ENCODE measurements at regions not wholly inside any gene's neighbourhood (a gene's known extent, or its start where the extent isn't known, plus 50 kb on each side); places are given as distances from the start of the nearest gene placed in this dataset.
"Not testable (repeated sequence)": the region's sequence is repeated elsewhere in the genome, so short reads cannot be mapped to it uniquely, and the experiment has no call there.

DNA sequence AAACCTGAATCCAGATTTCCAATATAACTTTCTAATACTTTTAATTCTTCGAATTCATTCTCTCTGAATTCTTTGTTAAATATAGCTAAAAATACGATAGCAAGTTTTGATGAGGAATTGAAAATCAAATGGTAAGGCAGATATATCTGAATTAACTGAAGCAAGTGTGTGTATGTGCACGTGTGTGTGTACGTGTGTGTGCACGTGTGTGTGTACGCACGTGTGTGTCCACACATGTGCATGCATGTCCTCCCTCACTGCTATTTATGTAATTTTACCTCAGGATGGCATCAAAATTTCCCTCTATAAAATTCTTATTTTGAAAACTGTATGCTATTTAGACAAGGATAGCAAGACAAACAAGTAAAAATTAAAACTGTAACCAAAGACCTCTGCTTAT, 961.3 kb upstream of the CNTN5 start:
- no peak for DNase-seq (ENCODE audit: low read depth)
- TF ChIP-seq, protein P1, sequence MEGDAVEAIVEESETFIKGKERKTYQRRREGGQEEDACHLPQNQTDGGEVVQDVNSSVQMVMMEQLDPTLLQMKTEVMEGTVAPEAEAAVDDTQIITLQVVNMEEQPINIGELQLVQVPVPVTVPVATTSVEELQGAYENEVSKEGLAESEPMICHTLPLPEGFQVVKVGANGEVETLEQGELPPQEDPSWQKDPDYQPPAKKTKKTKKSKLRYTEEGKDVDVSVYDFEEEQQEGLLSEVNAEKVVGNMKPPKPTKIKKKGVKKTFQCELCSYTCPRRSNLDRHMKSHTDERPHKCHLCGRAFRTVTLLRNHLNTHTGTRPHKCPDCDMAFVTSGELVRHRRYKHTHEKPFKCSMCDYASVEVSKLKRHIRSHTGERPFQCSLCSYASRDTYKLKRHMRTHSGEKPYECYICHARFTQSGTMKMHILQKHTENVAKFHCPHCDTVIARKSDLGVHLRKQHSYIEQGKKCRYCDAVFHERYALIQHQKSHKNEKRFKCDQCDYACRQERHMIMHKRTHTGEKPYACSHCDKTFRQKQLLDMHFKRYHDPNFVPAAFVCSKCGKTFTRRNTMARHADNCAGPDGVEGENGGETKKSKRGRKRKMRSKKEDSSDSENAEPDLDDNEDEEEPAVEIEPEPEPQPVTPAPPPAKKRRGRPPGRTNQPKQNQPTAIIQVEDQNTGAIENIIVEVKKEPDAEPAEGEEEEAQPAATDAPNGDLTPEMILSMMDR (IDR thresholded peaks at IDR 0.05; ENCODE audit: control insufficient read depth, insufficient read depth, low read depth, low read length, missing control alignments): no peak
- H3K4me3 ChIP-seq (ENCODE audit: control insufficient read depth, low read depth, low read length): no peak overlapping the region

DNA sequence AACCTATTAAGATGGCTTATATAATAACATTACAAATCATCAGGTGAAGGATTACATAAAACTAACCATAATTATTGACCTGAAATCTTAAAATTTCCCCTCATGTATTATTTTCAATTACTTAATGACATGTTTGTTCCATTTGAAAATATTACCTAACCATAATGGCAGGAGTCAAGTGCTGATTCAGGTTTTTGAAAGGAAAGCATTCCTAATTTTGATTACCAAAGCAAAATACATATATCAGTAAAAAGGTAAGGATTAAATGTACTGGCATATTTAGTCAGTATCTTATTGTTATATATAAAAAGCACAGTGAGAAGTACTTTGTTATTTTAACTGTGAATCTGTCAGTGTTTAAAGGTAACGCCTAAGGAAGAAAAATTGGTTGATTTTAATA, 960.0 kb upstream of the CNTN5 start:
- TF ChIP-seq, protein P1 (IDR thresholded peaks at IDR 0.05; ENCODE audit: control insufficient read depth, insufficient read depth, low read depth, low read length, missing control alignments): no peak
- DNase-seq (ENCODE audit: low read depth): no peak
- no peak overlapping the region for H3K4me3 ChIP-seq (ENCODE audit: control insufficient read depth, low read depth, low read length)

DNA sequence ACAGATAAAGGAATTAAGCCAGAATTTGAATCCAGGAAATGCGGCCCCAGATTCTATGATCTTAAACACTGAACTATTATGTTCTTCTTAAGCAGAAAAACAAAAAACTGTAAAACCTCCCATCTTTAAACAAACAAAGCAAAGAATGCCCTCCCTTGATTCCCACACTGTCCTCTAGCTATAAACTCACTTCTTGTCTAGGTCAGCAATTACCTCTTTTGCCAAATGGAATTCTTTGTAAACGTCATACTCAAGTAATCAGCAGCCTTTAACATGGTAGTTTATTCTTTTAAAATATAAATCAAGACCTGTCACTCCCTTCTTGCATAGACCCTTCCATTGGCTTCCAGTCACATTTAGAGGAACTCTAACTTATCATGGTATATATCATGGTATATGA, 958.9 kb upstream of the CNTN5 start:
- no peak overlapping the region for H3K4me3 ChIP-seq (ENCODE audit: control insufficient read depth, low read depth, low read length)
- DNase-seq (ENCODE audit: low read depth): no peak
- TF ChIP-seq, protein P1 (IDR thresholded peaks at IDR 0.05; ENCODE audit: control insufficient read depth, insufficient read depth, low read depth, low read length, missing control alignments): no peak

DNA sequence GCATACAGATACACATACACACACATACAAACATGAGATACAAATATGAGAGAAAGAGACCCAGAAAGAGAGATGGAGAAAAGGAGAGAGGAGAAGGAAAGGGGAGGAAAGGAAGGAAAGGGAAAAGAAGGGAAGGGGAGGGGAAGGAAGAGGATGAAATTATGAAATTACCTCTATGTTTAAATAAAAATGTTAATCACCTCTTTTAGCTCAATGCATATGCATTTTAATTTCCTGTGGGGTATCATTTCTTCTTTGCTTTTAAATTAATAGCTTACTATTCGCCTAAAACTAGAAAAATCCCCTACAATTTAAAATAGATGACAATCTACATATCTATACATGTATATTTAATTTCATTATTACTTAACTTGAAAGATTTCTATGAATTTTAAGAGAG, 958.0 kb upstream of the CNTN5 start:
- H3K4me3 ChIP-seq (ENCODE audit: control insufficient read depth, low read depth, low read length): no peak overlapping the region
- TF ChIP-seq, protein P1 (IDR thresholded peaks at IDR 0.05; ENCODE audit: control insufficient read depth, insufficient read depth, low read depth, low read length, missing control alignments): no peak
- no peak for DNase-seq (ENCODE audit: low read depth)

DNA sequence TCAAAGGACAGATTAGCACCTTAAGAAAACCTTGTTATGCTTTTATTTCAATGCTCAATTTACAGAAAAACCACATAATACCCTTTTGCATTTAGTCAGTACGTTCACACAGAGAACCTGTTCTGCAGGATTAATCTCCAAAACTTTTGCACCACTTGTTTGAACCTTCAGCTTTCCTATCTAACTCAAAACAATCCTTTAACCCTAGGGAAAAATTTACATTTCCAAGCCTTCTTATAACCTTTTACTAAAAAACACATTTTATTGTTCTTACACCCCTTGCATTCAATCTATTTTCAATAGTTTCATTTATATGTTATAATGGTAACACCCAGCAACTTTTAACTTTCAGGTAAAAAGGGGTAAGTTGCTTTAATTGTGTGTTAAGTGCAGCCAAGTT, 952.5 kb upstream of the CNTN5 start:
- no peak overlapping the region for H3K4me3 ChIP-seq (ENCODE audit: control insufficient read depth, low read depth, low read length)
- no peak for DNase-seq (ENCODE audit: low read depth)
- TF ChIP-seq, protein P1 (IDR thresholded peaks at IDR 0.05; ENCODE audit: control insufficient read depth, insufficient read depth, low read depth, low read length, missing control alignments): no peak

DNA sequence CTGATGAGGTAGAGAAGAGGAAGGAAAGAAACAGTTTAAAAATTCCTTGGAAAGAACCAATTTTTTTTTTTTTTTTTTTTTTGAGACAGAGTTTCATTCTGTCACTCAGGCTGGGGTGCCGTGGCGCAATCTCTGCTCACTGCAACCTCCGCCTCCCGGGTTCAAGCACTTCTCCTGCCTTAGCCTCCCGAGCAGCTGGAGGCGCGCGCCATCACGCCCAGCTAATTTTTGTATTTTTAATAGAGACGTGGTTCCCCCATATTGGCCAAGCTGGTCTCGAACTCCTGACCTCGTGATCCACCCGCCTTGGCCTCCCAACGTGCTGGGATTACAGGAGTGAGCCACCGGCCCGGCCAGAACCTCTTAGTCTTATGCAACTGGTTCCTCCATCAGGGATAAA, 951.6 kb upstream of the CNTN5 start:
- H3K4me3 ChIP-seq (ENCODE audit: control insufficient read depth, low read depth, low read length); DNase-seq (ENCODE audit: low read depth): not testable (repeated sequence)

DNA sequence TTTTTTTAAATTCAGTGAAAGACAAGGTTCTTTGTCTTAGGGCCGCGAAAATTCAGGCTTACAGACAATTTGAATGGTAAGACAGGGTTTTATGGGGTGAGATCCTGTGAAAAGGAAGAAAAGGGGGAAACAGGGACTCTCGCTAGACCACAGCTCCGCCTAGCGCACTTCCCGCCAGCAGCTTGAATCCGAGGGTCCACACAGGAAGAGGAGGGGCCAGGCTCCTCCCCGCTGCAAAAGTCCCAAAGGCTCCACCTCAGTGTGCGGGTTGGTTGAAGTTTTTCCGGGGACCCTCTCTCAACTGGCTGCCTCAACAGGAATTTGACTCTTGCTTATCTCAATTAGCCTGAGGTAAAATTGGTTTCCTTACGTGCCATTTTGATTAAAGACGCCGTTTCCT, 950.9 kb upstream of the CNTN5 start:
- TF ChIP-seq, protein P1 (IDR thresholded peaks at IDR 0.05; ENCODE audit: control insufficient read depth, insufficient read depth, low read depth, low read length, missing control alignments): no peak
- DNase-seq (ENCODE audit: low read depth): no peak
- H3K4me3 ChIP-seq (ENCODE audit: control insufficient read depth, low read depth, low read length): no peak overlapping the region
